Fibroblast of skin of right quadriceps (primary cell): ENCODE measurements at regions not wholly inside any gene's neighbourhood (a gene's known extent, or its start where the extent isn't known, plus 50 kb on each side); places are given as distances from the start of the nearest gene placed in this dataset.

Source experiments
- DNase-seq: peaks from one replicate; pipeline ENCODE4 v3.0.0-alpha.2; 2013

- no peak for DNase-seq
Measured at GRCh38 chr12:53803194-53803593, 51.4 kb upstream of the CISTR start.

GRCh38 chr12:53803703-53804102 lies 51.9 kb upstream of the CISTR start:
- no peak for DNase-seq

- DNase-seq = no peak
Measured at GRCh38 chr12:53804429-53804828, 52.6 kb upstream of the CISTR start.

GRCh38 chr12:53805067-53805466 lies 53.3 kb upstream of the CISTR start:
- no peak for DNase-seq

- no peak for DNase-seq
Measured at GRCh38 chr12:53805791-53806190, 54.0 kb upstream of the CISTR start.

- peak; percentile 42 for DNase-seq
Measured at GRCh38 chr12:53806721-53807120, 54.9 kb upstream of the CISTR start.

- DNase-seq = no peak
Measured at GRCh38 chr12:53807322-53807860, 55.6 kb upstream of the CISTR start.

- no peak for DNase-seq
Measured at GRCh38 chr12:53808023-53808705, 56.4 kb upstream of the CISTR start.

GRCh38 chr12:53809005-53809404 lies 57.2 kb upstream of the CISTR start:
- DNase-seq = no peak

GRCh38 chr12:53810950-53811349 lies 59.2 kb upstream of the CISTR start:
- DNase-seq = no peak

- DNase-seq = no peak
Measured at GRCh38 chr12:53811606-53812005, 59.8 kb upstream of the CISTR start.

GRCh38 chr12:53816360-53817020 lies 64.7 kb upstream of the CISTR start:
- DNase-seq = no peak

GRCh38 chr12:53817021-53817389 lies 65.2 kb upstream of the CISTR start:
- no peak for DNase-seq

GRCh38 chr12:53820514-53821306 lies 68.9 kb upstream of the CISTR start:
- peak; percentile 32 for DNase-seq

- no peak for DNase-seq
Measured at GRCh38 chr12:53824001-53824712, 72.4 kb upstream of the CISTR start.

GRCh38 chr12:53825246-53826081 lies 73.7 kb upstream of the CISTR start:
- DNase-seq = no peak

- no peak for DNase-seq
Measured at GRCh38 chr12:53827306-53827705, 75.5 kb upstream of the CISTR start.

- no peak for DNase-seq
Measured at GRCh38 chr12:53828598-53828997, 76.8 kb upstream of the CISTR start.

GRCh38 chr12:53829130-53829819 lies 77.5 kb upstream of the CISTR start:
- no peak for DNase-seq

- DNase-seq = no peak
Measured at GRCh38 chr12:53830631-53831030, 78.9 kb upstream of the CISTR start.

- no peak for DNase-seq
Measured at GRCh38 chr12:53836119-53836655, 84.4 kb upstream of the CISTR start.
